Panc1 (cell line): ENCODE measurements at regions not wholly inside any gene's neighbourhood (a gene's known extent, or its start where the extent isn't known, plus 50 kb on each side); places are given as distances from the start of the nearest gene placed in this dataset.

Experiments
- POLR2AphosphoS5 ChIP-seq: IDR thresholded peaks from 2 replicates; pipeline ENCODE4 v1.6.1; 2012; ENCODE audit warnings: mild to moderate bottlenecking, low read depth, low read length, moderate library complexity
- TF ChIP-seq, protein P1 (sequence below): fragments of 450-650 bp; IDR thresholded peaks from 2 replicates; pipeline ENCODE4 v1.5.1; 2017; ENCODE audit warnings: mild to moderate bottlenecking
- TF ChIP-seq, protein P2 (sequence below), 2 experiments: IDR thresholded peaks; 2 replicates each; pipeline ENCODE4 v1.6.1; 2011 to 2012; ENCODE audit warnings: low read depth in 2 of 2, control low read depth in 1 of 2, low read length in 1 of 2, mild to moderate bottlenecking in 1 of 2, moderate library complexity in 1 of 2; ENCODE audit not compliant: insufficient read depth in 1 of 2

DNA sequence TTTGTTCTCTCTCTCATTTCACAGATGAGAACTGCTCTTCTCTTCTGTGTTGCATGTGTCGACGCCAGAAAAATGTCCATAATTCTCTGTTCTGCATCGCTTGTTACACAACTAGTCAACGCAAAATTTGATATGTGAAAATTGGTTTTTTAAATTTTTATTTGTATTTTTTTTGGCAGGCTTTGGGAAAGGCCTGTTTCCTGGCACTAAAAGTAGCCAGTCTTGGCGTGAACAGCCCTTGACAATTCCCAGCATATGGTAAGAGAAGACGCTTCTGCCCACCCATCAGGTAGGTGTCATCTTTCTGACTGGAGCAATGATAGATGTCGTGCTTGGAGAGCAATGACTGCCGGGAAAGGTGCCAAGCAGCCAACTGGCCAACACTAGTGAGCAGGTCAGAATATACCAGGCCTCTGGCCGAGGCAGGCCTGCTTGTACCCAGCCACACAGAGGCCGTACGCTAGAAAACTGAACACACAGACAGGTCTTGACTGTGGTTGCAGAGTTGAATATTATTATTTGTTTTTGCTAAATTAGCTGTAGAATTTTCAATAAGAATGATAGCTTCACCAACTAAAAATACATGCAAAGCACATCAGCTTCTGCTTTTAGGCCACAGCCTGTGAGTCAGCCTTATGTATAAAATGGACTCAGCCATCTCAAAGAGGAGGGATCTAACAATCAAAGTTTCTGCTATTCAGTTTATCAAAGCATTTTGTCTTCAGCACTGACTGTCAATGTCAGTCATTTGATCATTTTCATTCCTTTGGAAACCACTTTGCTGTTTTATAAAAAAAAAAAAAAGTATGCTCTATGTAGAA is 837.5 kb downstream of the MCTP2 start:
- TF ChIP-seq, protein P1, sequence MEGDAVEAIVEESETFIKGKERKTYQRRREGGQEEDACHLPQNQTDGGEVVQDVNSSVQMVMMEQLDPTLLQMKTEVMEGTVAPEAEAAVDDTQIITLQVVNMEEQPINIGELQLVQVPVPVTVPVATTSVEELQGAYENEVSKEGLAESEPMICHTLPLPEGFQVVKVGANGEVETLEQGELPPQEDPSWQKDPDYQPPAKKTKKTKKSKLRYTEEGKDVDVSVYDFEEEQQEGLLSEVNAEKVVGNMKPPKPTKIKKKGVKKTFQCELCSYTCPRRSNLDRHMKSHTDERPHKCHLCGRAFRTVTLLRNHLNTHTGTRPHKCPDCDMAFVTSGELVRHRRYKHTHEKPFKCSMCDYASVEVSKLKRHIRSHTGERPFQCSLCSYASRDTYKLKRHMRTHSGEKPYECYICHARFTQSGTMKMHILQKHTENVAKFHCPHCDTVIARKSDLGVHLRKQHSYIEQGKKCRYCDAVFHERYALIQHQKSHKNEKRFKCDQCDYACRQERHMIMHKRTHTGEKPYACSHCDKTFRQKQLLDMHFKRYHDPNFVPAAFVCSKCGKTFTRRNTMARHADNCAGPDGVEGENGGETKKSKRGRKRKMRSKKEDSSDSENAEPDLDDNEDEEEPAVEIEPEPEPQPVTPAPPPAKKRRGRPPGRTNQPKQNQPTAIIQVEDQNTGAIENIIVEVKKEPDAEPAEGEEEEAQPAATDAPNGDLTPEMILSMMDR, result no peak
- TF ChIP-seq POLR2AphosphoS5, result no peak
- TF ChIP-seq, protein P2, sequence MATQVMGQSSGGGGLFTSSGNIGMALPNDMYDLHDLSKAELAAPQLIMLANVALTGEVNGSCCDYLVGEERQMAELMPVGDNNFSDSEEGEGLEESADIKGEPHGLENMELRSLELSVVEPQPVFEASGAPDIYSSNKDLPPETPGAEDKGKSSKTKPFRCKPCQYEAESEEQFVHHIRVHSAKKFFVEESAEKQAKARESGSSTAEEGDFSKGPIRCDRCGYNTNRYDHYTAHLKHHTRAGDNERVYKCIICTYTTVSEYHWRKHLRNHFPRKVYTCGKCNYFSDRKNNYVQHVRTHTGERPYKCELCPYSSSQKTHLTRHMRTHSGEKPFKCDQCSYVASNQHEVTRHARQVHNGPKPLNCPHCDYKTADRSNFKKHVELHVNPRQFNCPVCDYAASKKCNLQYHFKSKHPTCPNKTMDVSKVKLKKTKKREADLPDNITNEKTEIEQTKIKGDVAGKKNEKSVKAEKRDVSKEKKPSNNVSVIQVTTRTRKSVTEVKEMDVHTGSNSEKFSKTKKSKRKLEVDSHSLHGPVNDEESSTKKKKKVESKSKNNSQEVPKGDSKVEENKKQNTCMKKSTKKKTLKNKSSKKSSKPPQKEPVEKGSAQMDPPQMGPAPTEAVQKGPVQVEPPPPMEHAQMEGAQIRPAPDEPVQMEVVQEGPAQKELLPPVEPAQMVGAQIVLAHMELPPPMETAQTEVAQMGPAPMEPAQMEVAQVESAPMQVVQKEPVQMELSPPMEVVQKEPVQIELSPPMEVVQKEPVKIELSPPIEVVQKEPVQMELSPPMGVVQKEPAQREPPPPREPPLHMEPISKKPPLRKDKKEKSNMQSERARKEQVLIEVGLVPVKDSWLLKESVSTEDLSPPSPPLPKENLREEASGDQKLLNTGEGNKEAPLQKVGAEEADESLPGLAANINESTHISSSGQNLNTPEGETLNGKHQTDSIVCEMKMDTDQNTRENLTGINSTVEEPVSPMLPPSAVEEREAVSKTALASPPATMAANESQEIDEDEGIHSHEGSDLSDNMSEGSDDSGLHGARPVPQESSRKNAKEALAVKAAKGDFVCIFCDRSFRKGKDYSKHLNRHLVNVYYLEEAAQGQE (IDR thresholded peaks at IDR 0.05; ENCODE audit: insufficient read depth in 1 of 2, low read depth in 2 of 2, low read length in 1 of 2), result no peak
